ENCODE measurements at regions not wholly inside any gene's neighbourhood (a gene's known extent, or its start where the extent isn't known, plus 50 kb on each side); places are given as distances from the start of the nearest gene placed in this dataset.

DNA sequence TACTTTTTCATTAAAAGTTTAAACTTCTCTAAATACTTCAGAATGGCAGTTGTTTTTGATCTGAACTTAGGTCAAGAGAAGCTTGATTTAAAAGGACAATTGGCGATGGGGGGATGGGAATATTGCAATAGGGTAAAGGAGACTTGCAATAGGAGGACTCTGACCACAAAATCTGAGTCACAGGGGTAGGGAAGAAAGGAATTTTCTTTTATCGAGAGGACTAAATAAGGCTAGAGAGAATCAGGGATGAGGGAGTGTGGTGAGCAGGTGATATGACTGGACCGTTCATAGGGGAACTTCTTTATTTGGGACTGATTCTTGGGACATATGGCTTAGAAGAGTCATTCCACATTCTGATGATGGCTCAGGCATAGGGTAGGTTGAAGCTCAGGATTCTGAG lies 1260.2 kb downstream of the ADGRL3 start:
- H3K36me3 ChIP-seq: no peaks in the 10 kb centered on the region
- H3K4me1 ChIP-seq (ENCODE audit: insufficient read depth): no peaks in the 10 kb centered on the region
- TF ChIP-seq POLR2A (IDR thresholded peaks at IDR 0.05): no peak
- no peak for TF ChIP-seq EP300 (IDR thresholded peaks at IDR 0.05)
- TF ChIP-seq, protein P1, sequence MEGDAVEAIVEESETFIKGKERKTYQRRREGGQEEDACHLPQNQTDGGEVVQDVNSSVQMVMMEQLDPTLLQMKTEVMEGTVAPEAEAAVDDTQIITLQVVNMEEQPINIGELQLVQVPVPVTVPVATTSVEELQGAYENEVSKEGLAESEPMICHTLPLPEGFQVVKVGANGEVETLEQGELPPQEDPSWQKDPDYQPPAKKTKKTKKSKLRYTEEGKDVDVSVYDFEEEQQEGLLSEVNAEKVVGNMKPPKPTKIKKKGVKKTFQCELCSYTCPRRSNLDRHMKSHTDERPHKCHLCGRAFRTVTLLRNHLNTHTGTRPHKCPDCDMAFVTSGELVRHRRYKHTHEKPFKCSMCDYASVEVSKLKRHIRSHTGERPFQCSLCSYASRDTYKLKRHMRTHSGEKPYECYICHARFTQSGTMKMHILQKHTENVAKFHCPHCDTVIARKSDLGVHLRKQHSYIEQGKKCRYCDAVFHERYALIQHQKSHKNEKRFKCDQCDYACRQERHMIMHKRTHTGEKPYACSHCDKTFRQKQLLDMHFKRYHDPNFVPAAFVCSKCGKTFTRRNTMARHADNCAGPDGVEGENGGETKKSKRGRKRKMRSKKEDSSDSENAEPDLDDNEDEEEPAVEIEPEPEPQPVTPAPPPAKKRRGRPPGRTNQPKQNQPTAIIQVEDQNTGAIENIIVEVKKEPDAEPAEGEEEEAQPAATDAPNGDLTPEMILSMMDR (IDR thresholded peaks at IDR 0.05): no peak
- no peak overlapping the region for H3K4me3 ChIP-seq
- H3K9me3 ChIP-seq: no peaks in the 10 kb centered on the region
- H3K27me3 ChIP-seq: no peaks in the 10 kb centered on the region
- WGBS, 3 donors: 73 to 93% (median 78%) methylated on average over 3 of the region's 3 CpGs
- intact Hi-C loops (cut with DNase I): no loop called here
- no peak overlapping the region for H3K27ac ChIP-seq
- DNase-seq: no peak

DNA sequence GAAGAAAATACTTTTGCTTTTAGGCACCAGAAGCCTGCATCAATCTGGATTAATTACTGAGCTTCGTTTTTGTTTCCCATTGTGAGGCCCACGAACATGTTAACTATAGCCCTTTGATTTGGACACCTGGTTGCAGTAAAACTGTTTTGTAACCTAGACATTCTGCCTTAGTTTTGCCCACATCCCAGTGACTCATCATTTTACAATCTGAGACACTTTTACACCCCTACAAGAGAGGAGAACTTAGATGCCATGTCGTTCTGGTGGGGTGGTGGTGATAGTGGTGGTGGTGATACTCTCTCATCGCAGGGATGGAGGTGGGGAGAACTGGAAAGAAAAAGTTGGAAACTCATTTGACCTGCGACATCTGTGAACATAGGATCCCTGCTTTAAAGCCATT lies 1257.2 kb downstream of the ADGRL3 start:
- Histone ChIP-seq H3K4me3 (no peak overlapping the region), H3K4me1 (ENCODE audit: insufficient read depth) (no peaks in the 10 kb centered on the region), H3K27ac (no peak overlapping the region), H3K9me3 (no peaks in the 10 kb centered on the region), H3K36me3 (no peaks in the 10 kb centered on the region), H3K27me3 (no peaks in the 10 kb centered on the region)
- TF ChIP-seq, protein P1 (IDR thresholded peaks at IDR 0.05): no peak
- TF ChIP-seq EP300 (IDR thresholded peaks at IDR 0.05) (no peak), POLR2A (IDR thresholded peaks at IDR 0.05) (no peak)
- WGBS, 3 donors: 68 to 70% (median 69%) methylated on average over 5 of the region's 5 CpGs
- intact Hi-C loops (cut with DNase I): no loop called here
- no peak for DNase-seq

DNA sequence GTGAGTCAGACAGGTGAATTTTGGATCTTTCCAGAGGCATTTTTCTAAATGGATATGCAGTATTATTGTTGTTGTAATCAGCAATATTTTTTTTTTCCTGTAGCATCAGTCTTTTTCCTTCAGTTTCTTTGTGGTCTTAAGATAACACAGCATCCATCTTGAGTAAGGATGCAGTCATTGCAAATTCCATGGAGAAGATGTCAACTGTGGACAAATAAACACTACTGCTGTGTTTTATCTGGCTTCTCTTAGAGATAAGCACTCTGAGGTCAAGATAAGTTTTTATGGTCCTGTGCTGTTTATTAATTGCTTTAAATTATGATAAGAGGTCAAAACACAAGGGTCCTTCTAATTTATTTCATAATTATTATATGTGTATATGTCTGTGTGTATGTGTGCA lies 1255.7 kb downstream of the ADGRL3 start:
- Histone ChIP-seq H3K36me3 (no peaks in the 10 kb centered on the region), H3K4me1 (ENCODE audit: insufficient read depth) (no peaks in the 10 kb centered on the region), H3K27ac (no peak overlapping the region), H3K4me3 (no peak overlapping the region), H3K9me3 (no peaks in the 10 kb centered on the region), H3K27me3 (no peaks in the 10 kb centered on the region)
- DNase-seq: no peak
- intact Hi-C loops (cut with DNase I): no loop called here
- TF ChIP-seq, protein P1 (IDR thresholded peaks at IDR 0.05): no peak
- TF ChIP-seq POLR2A (IDR thresholded peaks at IDR 0.05): no peak
- TF ChIP-seq EP300 (IDR thresholded peaks at IDR 0.05): no peak

DNA sequence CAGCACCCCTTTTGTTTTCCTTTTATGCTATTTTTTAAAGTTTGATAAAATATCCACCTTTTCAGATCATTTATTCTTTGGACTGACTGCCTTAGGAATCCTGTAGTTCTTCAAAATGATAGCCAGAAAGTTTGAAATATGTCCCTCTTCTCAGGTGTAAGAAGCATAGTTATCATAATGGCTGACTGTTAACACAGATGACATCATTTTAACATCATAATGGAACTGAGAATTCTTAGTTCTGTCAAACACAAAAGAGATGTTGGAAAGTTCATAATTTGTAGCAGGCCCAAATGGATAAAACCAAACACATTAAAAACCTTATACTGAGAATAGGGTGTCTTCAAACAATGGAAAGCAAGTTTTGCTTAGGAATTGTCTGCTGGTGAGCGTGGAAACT lies 1254.4 kb downstream of the ADGRL3 start:
- Histone ChIP-seq H3K4me1 (ENCODE audit: insufficient read depth) (no peaks in the 10 kb centered on the region), H3K36me3 (no peaks in the 10 kb centered on the region), H3K27me3 (no peaks in the 10 kb centered on the region), H3K27ac (no peak overlapping the region), H3K9me3 (no peaks in the 10 kb centered on the region), H3K4me3 (no peak overlapping the region)
- 89 to 100% (median 90%) methylated on average over 1 of the region's 1 CpG for WGBS, 3 donors
- intact Hi-C loops (cut with DNase I): no loop called here
- no peak for DNase-seq
- TF ChIP-seq, protein P1 (IDR thresholded peaks at IDR 0.05): no peak
- no peak for TF ChIP-seq POLR2A (IDR thresholded peaks at IDR 0.05)
- TF ChIP-seq EP300 (IDR thresholded peaks at IDR 0.05): no peak

DNA sequence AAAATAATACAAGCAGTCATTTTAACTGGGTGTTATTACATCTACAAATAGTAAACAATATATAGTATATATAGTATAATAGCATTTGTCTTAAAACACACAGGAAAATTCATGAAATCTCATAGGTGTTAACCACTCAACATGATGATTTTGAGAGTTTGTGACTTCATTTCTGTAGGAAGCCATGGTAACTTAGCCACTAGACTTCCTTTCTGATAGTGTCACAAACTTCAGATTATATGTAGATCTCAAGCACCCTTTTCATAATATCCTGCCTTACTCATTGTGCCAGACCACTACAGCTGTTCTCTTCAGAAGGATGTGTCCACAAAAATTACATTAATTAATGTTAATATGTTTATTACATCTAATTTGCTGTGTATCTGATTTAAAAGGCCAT lies 1250.6 kb downstream of the ADGRL3 start:
- H3K9me3 ChIP-seq: no peaks in the 10 kb centered on the region
- H3K27me3 ChIP-seq: no peaks in the 10 kb centered on the region
- H3K4me3 ChIP-seq: no peak overlapping the region
- DNase-seq: no peak
- TF ChIP-seq POLR2A (IDR thresholded peaks at IDR 0.05) (no peak), EP300 (IDR thresholded peaks at IDR 0.05) (no peak)
- TF ChIP-seq, protein P1 (IDR thresholded peaks at IDR 0.05): no peak
- no peaks in the 10 kb centered on the region for H3K4me1 ChIP-seq (ENCODE audit: insufficient read depth)
- intact Hi-C loops (cut with DNase I): no loop called here
- no peak overlapping the region for H3K27ac ChIP-seq
- no peaks in the 10 kb centered on the region for H3K36me3 ChIP-seq

Measured in ovary (tissue), 7 donors.